Inflammatory macrophage treated with lipopolysaccharide for 4 hours (primary cell): ENCODE measurements at regions not wholly inside any gene's neighbourhood (a gene's known extent, or its start where the extent isn't known, plus 50 kb on each side); places are given as distances from the start of the nearest gene placed in this dataset.
"Not testable (repeated sequence)": the region's sequence is repeated elsewhere in the genome, so short reads cannot be mapped to it uniquely, and the experiment has no call there.

Experiments used
- DNase-seq: peaks from one replicate; pipeline ENCODE4 v3.0.0-alpha.2; 2020

DNA sequence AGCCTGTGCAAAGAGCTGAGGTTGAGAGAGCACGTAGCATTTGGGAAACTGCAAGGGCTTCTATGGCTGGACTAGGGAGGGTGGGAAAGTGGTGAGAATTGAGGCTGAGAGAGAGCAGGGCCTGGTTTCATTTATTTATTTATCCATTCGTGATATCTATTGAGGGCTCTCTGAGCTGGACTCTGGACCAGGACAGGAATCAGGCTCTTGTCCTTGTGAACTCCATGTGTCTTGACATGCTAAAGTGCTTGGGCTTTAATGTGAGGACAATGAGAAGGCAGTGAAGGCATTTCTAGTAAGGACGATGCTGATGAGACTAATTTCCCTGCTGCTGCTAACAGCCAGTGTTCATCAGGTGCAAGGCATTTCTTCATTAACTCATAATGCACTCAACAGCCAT lies 95.9 kb upstream of the KLF4 start:
- no peak for DNase-seq

DNA sequence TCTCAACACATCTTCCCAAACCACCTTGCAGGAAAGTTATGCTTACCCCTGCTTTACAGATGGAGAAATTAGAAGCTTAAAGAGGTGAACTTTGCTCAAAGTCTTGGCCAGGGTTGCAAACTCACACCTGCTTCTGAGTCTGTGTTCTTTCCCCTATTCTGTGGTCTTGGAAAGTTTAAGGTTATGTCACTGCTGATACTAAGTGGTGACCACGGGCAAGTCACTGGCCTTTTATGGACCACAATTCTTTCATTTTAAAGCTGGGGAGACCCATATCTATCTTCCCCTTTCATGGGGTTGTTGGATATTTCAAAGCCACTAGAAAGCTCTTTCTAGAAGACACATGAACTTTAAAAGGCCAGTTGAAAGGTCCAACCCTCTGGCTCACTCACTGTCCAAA lies 95.4 kb upstream of the KLF4 start:
- no peak for DNase-seq

DNA sequence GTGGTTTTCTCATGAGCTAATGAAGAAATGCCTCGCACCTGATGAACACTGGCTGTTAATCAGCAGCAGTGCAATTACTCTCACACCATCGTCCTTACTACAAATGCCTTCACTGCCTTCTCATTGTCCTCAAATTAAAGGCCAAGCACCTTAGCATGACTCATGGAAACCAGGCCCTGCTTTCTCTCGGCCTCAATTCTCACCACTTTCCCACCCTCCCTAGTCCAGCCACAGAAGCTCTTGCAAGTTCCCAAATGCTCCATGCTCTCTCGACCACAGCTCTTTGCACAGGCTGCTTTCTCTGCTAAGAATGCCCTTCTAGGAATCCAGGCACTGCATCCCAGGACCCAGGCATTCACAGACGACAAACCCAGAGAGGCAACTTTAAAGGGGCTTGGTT lies 94.6 kb upstream of the KLF4 start:
- DNase-seq, result no peak

DNA sequence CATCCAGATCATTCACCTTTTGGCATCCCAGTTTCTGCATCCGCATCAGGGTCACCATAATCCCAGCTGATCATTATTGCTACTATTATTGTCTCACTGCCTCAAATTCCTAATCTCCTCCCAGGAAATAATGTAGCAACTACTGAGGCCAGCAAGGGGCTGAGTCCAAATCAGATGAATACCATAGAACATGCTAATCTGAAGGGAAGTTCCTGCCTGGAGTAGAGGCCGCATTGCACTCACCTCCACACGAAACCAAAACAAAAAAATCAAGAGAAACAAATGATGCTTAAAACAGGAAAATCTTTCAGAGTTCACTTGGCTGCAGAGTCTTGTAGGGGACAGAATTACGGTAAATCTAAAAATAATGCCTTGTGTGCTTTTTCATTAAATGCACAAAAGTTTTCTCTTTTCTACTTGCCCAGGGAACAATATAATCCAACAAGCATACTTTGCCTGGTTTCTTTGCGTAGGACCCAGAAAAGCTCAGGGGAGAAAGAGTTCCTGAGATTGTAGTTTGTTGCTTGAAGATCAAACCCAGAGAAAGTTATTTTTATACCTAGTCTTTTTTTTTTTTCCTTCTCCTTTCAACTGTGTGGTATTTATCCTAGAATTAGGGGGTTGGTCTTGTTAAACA lies 87.7 kb upstream of the KLF4 start:
- no peak for DNase-seq

DNA sequence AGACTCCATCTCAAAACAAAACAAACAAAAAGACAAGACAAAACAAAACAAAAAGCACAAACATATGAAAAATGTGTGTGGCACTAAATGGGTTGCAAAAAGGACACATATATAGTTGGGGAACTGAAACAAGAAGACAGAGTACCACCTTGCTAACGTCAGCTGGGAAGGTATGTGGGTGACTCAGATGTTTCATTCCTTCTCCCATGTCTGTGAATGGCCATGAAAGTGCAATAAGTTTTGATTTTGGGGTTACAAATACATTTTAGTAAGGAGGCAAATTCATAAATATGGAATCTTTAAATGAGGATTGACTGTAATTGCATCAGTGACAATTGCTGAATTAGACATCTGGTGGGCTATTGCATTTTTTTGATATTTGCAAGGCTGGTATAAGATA lies 81.6 kb upstream of the KLF4 start:
- DNase-seq, result no peak

DNA sequence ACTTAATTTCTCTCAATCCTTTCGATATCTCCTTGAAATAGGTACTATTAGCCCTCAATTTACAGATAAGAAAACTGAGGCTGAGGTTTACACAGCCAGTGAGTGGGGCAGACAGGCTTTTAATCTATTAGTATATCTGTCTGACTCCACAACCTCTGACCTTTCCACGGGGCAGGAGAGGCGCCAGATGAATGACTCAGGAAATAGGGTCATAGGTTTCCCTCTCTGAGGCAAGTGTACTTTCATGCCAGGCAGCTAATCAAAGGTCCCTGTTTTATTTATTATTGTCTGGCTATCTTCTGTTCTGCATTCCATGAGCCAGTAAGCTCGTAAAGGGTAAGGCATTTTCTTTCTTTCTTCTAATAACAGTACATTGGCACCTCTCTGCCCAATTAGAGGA lies 79.6 kb upstream of the KLF4 start:
- no peak for DNase-seq

DNA sequence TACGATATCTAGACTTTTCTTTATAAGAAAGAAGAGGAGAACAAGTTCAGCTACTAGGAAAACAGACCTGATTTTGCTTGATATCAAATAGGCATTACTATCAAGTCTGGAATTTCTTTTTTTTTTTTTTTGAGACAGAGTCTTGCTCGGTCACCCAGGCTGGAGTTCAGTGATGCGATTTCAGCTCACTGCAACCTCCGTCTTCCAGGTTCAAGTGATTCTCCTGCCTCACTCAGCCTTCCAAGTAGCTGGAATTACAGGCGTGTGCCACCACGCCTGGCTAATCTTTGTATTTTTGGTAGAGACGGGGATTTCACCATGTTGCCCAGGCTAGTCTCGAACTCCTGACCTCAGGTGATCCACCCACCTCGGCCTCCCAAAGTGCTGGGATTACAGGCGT lies 78.8 kb upstream of the KLF4 start:
- not testable (repeated sequence) for DNase-seq

DNA sequence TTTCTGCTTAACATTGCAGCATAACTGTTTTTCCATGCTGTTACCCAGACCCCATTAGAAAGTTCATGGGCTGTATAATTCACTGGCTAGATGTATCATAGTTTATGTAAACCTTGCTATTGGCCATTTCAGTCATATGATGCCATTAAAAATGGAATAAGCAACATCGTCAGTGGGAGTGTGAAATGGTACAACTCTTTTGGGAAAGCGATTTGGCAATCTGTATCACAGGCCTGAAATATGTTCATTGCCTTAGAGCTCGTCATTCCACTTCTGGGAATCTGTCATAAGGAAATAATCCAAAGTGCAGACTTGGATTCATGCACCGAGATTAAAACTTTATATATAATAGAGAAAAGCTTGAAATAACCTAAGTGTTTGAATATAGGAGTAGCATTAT lies 77.9 kb upstream of the KLF4 start:
- no peak for DNase-seq

DNA sequence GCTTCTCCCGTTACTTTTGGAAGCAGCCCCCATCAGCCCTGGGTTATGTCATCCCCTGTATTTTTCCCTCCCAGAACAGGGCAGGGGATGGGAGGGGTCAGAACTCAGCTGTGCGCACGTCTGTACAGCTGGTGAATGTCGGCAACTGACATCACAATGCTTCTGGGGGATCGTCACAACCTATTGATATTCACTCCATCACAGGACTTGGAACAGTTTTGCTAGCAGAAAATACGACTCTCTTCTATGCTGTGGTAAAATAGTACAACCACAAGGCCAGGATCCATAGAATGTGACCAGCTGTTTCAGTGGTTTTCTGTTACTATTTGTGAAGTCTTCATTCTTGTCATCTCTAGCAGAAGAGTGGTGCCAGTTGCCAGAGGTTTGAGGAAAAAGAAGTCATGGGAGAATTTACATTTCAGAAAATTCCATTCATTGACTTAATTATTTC lies 77.1 kb upstream of the KLF4 start:
- no peak for DNase-seq

DNA sequence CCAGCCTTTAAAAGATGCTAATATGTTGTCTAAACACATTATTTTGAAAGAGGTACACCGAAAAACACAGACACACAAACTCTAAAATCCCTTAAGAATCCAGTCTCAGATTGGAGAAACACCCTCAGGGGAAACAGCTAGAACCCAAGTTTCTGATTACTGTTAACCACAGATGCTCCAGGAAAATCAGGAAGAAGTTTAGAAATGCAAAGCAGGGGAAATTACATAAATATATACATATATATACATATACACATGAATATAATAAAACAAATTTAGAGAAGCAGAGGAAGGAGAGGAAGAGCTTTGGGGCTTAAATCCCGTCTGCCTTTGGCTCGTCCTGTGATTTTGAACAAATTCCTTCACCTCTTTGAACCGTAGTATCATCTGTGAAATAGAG lies 73.2 kb upstream of the KLF4 start:
- DNase-seq, result no peak

DNA sequence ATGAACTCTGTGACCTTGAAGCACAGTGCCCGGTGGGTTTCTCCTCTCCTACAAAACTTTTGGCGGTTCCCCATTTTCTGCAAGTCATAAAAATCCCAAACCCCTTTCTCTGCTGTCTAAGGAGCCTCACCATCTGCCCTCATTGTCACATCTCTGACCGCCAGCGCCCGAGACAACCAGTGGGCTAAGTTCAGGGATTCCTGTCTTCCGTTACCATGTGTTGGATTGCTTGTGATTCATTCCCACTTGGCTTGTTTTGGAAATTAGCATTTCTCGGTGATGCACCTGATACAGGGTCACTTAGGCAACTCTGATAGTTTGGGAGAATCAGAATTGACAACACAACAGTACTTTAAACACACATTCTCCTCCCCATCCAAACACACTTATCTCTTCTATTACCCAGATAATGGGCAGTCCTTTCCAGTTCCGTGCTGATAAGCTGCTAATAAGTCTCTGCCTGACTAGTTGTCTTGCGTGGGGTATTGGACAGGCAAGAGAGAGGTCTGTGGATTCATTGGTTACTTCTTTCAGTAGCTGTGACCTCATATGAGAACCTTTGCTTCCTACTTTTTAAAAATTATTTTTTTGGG lies 70.0 kb upstream of the KLF4 start:
- no peak for DNase-seq

DNA sequence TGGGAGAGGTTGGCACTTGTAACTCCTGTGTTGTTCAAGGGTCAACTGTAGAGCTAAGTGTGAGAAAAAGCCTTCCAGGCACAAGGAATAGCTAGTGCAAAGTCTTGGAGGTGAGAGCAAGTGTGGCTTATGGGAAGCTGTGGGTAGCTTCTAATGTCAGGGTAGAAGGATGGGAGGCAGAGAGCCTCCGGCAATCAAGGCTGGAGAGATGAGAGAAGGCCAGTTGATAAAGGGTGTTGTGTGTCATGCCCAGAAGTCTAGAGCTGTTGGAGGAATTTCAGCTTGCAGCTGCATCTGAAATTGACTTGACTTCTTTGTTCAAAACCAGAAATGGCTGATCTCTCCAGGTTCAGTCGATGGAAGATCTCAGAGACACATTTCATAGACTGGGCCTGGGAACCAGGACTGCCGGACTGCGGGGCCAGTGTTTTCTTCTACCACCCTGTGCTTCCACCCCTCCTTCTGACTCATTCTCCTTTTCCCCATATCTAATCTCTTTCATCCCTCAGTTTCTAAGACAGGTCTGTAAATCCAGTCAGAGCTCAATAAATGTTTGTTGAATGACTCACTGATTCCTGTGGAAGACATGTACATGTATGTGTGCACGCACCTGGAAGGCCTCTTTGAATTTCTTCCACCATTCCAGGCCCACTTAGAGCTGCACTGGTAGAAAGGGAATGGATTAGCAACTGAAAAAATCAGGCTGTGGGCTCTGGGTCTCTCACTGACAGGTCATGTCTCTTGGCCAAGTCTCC lies 67.8 kb upstream of the KLF4 start:
- DNase-seq, result no peak

DNA sequence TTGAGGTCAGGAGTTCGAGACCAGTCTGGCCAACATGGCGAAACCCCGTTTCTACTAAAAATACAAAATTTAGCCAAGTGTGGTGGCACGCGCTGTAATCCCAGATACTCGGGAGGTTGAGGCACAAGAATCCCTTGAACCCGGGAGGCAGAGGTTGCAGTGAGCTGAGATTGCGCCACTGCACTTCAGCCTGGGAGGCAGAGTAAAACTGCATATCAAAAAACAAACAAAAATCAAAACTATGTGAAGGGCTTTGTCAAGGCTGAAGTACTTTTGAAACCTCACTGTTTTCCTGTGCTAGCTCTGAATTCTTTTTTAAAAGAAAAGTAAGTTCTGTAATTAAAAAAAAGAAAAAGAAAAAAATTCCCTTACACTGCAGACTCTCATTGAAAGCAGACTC lies 65.1 kb upstream of the KLF4 start:
- DNase-seq, result no peak

DNA sequence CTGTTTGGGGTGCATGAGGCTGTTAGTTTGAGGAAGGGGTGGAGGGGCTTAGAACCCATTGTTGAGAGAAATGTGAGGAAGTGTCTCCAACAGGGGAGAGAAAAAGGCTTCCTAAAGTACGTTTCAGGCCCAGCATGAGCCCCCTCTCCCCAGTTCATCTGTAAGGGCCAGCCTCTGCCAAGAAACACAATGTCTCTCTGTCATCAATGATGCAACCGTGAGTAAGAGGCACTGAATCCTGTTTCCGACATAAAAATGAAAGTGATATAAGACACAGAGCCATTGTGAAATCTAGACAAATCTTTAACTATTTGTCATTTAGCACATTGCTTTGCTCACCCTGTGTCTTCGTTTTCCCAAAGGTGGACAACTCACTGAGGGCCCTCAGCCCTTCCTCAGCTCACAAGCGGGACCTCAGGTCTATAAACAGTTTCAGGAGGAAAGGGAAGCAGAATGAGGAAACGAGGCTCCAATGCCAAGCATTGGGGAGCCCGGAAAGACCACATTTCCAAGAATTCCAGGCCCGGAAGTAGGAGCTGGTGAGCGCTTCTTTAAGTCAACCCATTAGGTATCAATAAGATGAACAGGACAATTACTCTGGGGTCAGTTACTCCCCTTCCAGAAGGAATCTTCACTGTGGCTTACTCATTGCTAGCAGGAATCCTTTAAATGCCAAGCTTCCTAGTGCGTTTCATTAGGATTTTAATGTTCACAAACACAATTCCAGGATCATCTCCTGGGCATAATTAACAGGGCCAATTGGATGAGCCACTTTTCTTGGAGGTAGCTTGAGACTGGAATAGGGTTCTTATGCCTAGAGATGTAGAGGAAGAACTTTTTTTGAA lies 59.0 kb upstream of the KLF4 start:
- DNase-seq, result peak; percentile 97

DNA sequence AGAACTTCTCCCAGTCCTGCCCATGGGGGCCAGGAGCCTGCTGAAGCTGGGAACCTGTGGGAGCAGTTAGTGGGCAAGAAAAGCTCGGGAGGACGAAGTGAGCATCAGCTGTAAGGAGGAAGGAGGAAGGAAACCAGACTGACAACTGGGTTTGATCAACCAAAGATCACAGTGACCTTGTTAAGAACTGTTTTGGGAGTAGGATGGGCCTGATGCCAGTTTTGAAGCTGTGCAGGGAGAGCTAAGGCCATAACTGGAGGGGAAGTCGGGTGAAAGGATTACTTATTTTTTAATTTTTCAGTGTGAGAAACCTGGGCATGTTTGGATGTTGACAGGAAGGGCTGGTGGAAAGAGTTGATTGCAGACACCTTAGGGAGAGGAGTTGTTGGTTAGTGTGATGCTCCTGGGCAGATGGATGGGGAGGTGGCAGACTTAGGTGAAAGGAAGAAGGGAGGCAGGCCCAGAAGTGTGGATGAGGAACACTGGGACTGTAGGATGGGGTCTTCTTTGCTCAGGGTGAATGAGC lies 58.3 kb upstream of the KLF4 start:
- DNase-seq, result peak; percentile 5

DNA sequence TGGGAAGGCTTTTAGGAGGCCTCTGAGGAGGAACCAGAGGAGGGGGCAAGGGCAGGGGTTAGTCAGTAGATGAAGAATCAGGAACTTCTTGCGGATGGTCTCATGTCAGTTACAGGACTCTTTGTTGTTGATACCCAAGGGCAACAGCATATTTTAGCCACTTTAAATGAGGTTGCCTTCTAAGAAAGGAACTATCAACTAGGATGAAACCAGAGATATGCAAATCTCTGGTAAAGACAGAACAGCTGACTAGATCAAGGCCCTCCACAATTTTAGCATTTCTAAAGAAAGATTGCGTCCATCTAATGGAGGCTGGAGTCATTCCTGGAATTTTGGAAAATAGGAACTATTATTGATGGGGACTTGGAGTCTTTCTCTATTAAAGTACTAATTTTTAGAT lies 57.7 kb upstream of the KLF4 start:
- peak; percentile 53 for DNase-seq

DNA sequence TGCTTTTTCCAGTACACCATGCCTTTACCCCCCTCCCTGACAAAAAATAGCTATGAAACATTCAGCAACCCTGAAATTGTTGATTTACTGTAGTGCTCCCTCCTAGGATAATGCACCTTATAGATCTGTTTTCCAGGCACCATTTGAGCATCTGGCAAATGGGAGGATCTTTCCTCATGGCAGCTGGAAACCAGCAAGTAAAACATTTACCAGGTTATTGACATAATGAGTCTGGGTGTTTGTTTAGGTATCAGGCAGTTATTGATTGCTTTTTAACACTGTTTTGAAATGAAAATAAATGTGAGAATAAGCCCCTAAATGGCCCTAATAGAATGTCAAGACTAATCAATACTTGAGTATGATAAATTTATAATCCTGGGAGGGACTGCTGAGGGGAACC lies 57.3 kb upstream of the KLF4 start:
- no peak for DNase-seq

DNA sequence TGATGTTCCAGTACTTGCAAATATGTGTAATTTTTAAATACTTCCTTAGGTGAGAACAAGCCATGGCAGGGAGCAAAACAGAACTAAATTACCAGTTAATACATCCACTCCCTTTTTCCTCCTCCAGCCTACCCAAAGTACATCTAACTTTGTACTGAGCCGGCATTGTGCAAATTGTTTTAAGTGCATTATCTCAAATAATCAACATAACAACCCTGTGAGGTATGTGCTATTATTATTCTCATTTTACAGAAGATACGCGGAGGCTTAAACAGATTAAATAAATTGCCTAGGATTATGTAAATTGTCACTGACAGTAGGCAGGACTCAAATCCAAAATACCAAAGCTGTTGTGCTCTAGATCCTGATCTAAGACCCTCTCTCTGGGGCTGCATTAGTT lies 55.5 kb upstream of the KLF4 start:
- no peak for DNase-seq

DNA sequence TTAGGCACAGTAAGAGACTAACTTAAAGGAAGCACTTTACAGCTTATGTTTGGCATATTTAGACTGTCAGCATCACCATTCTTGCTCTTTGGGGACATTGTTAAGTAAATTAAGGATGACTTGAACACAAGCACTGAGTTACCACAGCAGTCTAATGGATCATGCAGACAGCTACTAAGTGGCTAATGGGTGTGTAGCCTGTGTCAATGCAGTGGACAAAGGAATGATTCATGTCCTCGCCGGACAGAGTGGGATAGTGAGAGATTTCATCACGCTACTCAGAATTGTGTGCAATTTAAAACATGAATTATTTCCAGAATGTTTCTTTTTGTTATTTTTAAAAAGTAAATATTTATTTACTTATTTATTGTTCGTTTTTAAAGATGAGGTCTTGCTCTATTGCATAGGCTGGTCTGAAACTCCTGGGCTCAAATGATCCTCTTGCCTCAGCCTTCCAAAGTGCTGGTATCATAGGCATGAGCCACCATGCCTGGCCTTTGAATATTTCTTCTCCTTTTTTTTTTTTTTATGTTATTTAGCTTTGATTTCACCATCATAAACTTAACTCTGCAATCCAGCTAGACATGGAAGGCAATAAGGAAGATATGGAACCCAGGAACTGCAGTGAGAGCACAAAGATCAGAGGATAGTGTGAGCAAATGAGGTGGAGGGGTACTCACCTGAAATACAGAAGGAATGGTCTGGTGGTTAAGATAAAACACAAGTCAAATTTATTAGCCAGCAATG lies 53.0 kb upstream of the KLF4 start:
- peak; percentile 79 for DNase-seq

DNA sequence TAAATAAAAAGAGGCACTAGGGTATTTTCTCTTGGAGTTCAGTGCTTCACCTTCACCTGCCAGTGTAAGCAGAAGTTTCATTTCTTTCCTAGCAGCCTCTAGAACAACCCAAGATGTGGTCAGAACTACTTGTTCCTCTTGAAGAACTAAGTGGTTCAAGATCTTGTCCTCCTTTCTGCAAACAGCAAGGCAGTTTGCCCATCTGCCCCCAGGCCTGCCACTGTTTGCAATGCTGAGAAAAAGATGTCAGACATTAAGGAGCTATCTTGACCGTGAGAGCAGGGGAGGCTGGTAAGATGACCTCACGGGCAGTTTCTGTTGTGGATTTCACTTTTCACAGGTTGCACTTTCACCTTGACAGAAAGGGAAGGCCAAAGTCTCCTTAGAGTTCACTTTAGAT lies 52.0 kb upstream of the KLF4 start:
- DNase-seq, result peak; percentile 12

DNA sequence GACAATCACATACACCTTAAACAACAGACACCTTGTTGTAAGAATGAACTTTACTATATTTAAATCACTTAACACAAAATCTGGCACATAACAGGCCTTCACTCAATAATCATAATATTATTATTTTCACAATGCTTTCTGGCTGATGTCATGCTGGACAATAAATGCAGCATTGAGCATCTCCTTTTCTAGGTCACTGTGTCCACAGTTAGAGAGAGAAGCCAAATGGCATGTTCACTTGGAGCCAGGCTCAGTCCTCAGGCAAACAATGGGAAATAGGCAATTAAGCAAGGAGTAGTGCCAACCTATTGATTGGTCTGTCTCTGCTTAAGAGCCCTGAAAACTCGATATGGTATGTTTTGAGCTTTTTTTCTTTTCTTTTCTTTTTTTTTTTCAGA lies 50.6 kb upstream of the KLF4 start:
- no peak for DNase-seq

DNA sequence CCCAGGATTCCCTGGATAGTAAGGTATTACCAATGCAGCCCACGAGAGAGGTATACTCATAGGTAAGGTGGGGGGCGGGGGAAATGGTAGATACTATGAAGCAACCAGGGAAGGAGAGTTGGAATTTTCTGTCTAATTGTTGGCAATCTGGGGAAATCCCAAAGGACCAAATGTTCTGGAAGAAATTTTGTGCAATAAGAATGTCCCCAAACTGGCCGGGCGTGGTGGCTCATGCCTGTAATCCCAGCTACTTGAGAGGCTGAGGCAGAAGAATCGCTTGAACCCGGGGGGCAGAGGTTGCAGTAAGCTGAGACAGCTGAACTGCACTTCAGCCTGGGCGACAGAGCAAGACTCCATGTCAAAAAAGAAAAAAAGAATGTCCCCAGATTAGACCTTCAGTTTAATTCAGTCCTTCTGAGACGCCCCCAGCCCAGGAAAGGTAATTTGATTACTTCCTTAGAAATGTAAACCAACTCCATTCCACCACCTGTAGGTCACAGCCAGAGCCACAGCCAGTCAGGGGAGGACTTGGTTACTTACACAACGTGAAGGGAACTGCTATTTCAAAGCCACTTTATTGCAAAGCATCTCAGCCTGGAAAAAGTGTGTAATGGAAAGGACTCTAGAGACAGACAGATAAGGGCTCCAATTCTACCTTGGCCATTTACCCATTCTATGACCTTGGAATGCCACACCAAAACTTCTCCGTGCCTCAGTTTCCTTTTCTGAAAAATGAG lies 50.0 kb upstream of the KLF4 start:
- peak; percentile 17 for DNase-seq
